Dermis blood vessel endothelial cell (primary cell): ENCODE measurements at regions not wholly inside any gene's neighbourhood (a gene's known extent, or its start where the extent isn't known, plus 50 kb on each side); places are given as distances from the start of the nearest gene placed in this dataset.

ENCODE experiments used
- DNase-seq: peaks from one replicate; pipeline ENCODE4 v3.0.0; 2010

DNA sequence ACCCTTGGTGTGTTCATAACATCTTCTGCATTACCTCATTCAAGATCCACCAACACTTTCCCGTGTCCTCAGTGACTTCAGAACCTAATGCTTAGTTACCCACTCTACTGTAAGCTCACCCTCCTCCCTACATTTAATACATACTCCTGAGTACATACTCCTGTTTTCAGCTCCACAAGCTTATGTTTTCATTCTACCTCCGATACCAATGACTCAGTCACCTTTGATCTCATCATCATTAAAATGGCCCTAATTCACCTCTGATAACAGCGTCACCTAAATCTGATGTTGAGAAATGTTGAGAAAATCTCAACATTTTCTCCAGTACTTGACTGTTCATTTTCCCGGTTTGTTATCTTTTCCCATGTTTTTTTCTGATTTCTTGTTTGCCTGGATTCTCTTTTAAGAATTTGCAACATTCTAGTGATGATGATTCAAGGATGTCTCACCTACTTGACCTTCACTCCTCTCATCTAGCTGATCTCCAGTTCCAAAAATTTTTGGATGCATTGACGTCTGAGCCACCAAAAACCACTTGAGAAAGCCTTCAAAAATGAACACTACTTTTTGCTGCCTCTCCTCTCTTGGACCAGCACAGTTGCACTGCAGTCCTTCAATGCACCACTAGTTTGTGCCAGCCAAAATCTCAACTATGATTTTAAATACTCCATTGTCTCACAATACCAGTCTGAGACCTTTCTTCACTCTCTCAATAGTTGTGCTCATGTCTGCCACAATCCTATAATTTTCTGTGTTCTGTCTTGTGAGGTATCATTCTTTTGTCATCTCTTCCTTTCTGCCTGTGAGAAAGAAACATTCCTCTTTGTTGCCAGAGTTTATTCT, 220.7 kb upstream of the SEMA6D start:
- no peak for DNase-seq

DNA sequence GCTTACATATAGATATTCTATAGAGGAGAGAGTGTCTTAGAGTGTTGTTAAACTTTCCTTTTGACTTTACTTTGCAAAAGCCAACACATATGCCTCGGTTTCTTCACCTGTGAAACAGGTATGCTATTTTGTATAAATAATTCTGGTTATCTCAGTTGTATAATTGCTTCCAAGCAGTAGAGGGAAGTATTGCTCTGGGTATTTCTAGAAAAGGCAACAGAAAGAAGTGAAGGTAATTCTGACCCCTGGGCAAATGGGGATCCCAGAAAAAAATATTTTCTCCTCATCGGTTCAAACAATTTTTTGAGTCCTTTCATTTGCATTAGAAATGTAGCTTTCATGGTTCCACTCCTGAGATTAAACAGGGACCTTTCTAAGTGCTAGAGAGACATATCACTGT, 216.5 kb upstream of the SEMA6D start:
- no peak for DNase-seq

DNA sequence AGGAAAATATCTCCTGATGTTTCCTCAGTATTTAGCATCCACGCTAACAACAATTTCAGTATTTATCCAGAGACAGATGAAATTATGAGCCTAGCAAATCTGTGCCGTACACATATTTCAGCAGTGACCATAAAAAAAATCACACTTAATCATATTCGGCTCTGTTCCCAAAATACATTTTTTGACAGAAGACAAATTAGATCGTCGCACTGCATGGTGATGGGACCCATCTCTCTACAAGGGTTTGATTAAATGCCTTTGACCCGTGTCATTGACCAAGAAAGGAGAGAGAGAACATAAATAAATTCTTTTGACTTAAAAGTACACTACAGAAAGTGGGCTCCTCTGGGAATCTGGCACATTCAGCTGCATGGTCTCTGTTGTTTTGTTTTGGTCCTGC, 215.3 kb upstream of the SEMA6D start:
- no peak for DNase-seq

DNA sequence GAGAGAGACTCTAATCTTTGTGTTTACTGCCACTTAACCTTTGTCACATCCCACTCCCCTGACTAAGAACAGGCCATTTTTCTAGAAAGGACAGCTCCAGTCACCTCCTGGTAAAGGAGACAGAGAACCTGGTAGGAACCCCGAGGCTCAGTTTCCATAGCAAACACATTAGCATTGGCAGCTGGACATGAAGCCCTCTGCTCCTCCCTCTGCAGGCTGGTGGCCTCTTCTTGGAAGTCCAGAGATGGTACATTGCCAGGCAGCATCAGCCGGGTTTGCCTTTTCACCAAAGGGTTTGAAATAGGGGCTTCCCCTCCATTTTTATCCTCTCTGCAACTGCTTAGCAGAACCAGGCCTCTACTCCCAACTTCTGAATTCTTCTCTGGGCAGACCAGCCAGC, 213.4 kb upstream of the SEMA6D start:
- DNase-seq = no peak

DNA sequence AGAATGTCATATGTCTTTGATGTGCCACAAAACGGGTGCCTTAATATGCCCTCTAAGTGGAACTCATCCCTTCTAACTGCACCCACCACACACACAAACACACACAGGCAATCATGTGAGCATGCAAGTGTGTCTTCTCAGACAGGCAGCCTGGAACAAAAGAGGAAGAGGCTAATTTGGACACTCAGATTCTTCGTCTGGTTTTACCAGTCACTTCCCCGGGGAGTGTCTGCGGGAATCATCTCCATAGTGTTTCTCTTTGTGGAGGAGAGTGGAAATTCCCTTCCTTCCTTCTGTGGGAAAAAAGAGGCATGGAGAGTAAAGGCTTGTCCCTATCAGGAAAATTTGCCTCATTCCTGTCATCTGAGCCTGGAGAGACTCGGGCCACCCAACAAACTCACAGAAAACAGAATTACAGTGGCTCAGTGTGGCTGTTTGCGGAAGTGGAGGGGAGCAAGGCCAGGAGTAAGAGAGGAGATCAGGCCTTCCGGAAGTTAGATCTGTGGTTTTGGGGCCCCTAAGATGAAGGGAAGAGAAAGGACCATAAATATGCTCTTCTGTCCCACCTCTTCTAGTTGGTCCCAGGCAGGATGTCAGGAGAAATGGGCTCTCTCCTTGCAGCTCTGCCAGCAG, 212.6 kb upstream of the SEMA6D start:
- no peak for DNase-seq

DNA sequence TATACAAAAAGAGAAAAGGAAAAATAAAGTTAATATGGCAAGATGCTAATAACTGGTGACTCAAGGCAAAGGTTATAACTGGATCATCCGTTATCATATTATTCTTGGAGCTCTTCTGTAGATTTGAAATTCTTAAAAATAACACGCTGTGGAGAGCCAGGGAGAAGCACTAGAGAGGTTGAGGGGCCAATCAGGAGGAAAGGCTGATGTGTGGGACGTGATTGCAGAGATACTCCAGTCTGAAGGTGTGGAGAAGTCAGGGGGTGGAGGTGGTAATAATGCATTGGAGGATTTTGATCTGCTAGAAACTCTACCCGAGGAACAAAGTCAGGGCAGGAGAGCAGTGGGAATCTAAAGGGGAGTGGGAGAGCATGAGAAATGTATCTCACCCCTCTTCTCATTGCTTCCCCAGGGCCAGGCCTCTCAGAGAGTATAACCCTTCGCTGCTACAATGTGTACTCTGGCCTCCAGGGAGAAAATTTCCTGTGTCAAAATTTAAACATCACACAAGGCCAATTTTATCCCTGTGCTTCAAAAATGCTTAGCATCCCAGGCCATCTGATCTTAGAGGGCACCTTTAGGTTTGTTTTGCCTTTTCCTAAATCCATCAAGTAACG, 211.5 kb upstream of the SEMA6D start:
- no peak for DNase-seq

DNA sequence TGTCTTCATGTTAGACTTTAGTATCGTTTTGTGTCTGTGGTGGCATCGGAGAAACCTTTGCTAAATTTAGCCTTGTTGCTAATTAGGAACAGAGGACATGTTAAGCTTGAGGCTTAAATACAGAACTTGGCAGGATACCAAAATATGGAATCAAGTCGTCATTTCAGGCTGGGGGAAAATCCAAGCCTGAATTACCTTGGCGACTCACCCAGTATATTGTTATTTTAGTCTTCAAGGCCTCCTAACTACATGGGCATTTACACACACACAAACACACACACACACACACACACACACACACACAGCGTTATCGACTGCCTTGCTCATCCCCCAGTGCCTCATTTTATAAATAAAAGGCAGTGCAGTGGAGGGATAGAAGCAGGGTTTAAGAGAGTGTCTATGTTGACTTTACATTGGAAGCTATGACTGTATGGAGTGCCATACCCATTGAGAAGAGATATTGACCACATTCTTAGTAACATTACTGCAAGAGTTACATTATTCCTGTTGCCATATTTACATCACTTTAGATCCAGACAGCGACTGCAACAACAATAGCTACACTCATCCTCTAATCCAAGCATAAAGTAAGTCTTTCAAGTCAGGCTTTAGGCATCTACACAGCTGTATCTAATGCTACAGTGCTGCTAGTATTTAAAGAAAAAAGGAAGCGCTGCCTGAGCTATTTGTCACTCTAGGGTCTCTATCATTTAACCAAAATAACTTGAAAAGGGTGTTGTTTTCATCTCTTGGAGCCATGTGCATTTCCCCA, 210.8 kb upstream of the SEMA6D start:
- peak; percentile 39 for DNase-seq

DNA sequence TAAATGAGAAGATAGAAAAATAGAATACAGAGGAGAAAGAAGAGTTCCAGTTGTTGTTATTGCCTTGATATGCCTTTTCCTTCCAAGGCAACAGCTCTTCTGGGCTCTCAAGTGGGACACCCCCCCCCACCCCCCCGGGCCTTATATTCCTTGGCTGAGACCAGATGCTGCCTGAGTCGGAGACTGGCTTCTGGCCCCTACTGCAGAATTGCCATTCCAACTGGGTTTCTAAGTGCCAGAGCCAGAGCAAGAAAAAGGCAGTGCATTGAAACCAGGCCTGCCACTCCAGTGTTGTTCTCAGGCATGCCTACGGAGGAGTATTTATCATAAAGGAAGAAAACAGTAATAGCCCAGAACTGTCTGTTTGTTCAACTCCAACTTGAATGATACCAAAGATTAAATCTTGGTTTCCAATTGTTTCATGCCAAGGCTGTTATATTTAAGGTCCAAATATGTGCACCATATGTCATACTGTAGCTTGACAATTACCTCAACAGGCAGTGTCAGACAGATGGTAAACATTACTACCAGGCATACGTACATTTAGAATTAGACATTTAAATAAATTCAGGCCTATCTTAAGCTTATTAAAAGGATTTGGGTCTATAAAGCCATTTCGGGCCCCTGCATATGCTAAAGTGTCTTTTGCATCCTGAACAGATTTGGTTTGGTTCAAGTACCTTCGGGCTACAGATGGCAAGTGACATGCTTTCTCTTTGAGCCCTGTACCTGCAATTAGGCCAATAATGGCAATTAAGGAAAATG, 209.9 kb upstream of the SEMA6D start:
- DNase-seq = no peak

DNA sequence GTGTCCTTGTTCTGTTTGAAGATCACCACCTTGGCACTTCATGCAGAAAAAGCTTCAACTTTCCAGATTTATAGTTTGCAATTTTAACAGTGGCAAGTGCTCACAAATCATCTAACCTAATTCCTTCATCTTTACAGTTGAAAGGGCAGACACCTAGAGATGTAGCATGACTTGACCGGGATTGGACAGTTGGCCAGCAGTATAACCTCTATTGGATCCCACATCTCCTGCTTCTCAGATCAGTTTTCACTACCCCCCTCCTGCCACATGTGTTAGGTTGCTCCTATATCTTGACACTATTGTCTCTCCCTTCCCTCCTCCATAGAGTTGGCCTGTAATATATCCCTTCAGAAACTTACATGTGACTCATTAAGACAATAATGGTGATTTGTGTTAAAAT, 206.0 kb upstream of the SEMA6D start:
- no peak for DNase-seq

DNA sequence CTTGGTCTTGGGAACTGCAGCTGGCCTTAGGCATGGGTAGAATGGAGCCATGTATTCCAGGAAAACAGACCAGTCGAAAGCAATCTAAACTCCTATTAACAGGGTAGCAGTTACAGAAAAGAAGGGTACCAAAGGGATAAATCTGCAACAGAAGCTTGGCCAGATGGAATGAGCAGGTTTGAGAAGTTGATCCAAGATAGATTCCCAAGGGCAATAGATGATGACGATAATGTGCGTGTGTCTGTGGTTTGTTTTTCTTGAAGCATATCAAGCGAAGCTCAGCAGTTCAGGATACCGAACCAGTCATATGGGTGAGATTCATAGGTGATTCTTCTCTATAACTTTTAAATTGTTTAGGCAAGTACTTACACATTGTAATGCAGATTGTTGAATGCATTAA, 203.8 kb upstream of the SEMA6D start:
- no peak for DNase-seq

DNA sequence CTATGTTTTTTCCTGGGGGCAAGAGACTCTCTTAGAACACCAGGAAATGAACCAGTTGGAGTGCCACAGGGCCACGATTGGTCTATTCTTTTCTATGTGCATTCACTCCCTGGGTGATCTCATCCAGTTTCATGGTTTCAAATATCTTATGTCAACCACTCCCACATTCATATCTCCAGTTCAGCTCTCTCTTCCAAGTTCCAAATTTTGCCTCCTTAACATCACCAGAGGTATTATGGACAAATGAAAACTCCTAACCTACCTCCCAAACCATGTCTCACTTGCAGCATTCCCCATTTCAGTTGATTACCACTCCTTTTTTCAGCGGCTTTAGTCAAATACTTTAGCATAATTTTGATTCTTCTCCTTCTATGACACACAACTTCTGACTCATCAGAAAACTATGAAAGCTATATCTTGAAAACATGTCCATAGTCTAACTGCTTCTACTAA, 203.1 kb upstream of the SEMA6D start:
- DNase-seq = peak; percentile 34

DNA sequence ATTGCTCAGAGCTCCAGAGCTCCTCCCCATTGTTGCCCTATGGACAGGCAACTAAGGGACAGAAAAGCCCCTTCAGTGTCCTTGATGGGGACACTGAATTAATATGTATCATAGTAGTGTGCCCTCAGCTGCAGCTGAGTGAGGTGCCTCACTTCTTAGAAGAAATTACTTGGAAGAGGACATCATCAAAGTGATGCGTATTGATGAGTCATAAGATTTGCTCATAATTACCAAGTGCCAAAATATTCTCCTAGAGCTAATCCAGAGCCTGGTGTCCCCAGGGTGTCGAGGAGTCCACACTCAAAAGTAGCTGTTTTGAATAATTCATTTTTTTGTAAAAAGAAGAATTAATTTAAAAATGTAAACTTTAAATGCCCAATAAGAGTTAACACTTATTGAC, 200.7 kb upstream of the SEMA6D start:
- peak; percentile 30 for DNase-seq

DNA sequence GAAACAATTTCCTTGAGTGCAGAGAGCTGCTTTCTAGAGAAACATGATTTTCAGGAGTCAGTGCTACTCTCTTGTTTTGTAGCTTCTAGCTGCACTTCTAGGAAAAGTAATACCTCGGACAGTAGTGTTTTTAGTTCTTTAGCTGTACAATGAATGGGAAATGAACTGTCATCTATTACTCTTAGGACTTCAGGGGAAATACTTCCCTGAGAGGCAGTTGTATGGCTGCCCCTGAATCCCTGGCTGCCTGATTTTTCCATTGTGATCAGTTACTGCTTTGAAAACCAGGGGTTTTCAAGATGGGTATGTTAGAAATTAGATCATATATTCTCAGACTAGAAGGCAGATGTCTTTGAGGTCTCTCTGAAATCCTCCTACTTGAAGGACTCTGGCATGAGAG, 200.3 kb upstream of the SEMA6D start:
- peak; percentile 41 for DNase-seq

DNA sequence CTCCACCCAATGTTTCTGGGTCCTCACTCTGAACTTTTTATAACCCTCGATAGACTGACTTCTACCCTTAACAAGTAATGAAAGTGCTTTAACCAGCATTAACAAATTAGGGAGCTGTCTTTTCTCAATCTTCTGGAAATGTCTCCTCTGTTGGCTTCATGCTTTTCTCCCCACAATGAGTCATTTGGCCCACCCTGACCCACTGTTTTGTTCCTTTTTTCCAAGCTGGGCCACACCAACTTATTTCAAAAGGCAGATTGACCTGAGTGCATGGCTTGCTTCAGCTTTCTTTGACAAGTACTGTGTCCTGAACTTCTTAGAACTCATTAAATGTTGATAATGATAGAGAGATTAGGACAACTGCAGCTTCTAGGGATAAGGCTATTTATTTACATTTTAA, 199.6 kb upstream of the SEMA6D start:
- DNase-seq = peak; percentile 22

DNA sequence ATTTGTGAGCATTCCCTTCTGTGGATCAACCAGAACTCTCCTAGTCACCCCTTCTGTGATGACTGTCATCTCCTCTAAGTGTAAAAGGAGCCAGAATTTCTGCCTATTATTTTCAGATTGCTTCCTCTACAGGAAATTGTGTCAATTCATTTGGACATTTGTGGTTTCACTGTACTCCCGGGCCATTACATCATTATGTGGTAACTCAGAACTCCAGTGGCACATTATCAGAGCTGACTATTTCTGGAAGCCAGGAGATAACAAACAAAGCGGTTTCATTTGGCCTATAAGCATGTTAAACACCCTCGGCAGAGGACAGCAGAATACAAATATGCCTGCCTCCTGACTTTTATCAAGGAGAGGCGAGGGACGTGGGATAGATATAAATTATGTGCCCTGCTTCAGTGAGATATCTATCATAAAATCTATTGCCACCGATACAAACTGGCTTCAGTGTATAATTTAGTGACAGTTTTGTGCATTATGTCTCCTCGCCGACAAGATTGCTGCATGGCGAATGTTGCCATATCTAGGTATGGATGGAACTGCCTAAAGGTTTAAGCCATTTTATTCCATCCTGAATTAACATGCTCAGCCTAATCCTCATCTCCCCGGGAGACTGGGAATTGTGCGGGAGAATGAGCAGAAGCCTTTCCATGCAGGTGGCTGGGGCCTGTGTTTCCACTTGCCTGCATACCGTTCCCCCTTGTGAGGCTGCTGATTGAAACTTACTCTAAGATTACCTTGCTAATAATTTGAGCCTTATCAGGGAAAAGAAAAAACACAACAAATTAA, 193.4 kb upstream of the SEMA6D start:
- DNase-seq = peak; percentile 58

DNA sequence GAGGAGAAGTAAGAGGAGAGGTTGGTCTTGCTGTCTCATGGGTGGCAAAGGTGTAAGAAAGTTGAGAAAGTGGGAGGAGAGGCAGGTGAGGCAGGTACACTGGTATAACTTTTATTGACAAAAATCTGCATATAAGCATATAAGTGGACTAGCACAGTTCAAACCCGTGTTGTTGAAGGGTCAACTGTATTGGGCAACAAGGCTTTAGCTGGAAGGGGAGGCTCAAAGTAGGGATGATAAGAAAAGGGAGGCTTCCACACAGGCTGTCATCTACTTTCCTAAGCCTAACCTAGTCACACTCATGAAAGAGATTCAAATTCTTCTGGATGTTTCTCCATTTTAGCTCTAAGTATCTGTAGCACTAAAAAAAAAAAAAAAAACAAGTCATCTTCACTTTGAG, 188.1 kb upstream of the SEMA6D start:
- no peak for DNase-seq

DNA sequence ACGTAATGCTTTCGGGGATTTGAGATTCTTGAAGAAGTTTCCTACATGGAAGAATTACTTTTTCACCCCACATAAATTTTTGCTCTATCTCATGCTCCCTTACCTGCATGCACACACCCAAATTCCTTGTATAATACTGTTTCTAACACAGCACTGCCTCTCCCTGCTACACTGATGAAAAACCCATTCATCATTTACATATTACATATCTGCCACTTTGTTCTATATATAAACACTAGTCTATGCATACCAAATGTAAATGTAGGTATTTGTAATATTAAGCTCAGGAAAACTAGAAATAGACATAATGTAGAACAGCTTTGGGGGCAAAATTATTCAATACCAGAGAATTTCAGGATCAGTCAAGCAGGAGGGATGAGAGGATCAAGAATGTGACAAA, 182.6 kb upstream of the SEMA6D start:
- no peak for DNase-seq

DNA sequence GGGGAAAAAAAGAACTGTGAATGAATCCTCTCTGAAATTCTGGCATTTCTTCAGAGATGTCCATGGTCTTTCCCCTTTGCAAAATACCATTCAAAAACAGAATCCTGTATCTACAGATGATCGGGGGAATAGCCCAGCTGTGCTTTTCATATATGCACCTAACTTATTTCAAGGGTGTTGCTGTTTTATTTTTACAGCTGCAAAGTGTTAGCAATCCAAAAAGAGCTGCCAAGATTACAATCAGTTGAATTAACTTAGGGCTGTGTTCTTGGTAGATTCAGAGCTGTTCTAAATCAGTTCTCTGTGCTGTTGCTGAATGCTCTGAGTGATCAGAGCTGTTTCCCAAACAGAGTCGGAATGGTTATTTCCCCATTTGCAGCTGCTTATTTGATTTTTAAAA, 175.7 kb upstream of the SEMA6D start:
- DNase-seq = no peak

DNA sequence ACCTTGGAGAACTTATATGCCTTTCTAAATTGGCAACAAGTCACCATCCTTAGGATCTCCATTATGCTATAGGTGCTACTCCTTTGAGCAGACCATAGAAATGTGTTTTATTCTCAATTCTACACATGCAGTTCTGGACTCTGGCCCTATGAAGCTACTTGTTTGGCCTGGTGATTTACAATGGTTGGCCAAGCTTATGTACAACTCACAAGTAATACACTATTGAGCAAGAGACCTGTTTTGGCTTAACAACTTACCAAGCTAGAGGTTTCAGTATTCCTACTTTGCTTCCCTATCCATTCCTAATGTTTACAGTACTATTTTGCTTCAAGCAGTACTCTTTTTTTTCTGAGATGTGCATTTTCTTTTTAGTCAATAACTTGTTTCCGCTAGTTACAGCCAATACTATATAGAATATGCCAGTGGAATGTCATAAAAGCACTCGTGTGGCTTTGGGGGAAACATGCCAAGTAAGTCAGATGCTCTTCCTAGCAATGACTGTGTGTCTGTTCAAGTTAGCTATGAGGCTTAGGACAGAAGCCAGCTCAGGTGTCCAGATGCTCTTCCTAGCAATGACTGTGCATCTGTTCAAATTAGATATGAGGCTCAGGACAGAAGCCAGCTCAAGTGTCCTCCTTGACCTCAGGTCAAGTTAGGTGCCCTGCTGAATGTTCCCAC, 174.9 kb upstream of the SEMA6D start:
- DNase-seq = no peak

DNA sequence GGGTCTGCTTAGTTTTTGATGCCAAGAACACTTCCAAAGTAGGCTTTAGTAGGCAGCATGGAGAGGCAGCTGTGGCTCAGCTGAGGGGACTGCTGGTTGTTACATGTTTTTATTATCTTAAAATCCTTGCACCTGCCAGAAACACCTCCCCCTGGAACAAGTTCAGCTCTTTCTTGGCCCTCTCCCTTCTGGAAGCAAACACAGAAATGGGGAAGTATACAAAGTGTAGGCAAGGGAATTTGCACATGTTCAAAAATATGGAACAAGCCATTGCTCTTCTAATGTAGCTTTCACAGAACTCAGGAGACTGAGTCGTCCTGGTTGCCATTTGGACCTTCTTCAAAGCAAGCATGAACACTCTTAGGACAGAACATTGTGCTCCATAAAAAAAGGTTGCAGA, 169.1 kb upstream of the SEMA6D start:
- DNase-seq = no peak

DNA sequence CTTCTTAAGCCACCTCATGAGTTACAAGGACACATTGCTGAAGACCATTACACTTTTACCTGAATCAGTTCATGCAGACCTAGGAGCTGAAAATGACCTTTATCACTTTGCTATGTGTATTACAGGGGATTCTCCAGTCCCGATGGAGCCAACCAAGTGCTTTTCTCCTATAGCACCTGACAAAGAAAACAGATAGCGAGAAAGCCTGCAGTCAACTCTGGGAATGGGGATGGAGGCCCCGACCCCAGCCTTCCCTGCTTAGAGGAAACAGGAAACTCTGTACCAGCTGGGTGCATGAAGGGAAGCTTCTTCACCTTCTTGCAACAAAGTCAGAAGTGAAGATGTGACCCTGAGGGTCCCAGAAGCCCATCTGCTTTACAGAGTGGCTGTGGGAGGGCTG, 168.3 kb upstream of the SEMA6D start:
- DNase-seq = no peak
